IPS-NIHi7 (cell line): ENCODE measurements at regions not wholly inside any gene's neighbourhood (a gene's known extent, or its start where the extent isn't known, plus 50 kb on each side); places are given as distances from the start of the nearest gene placed in this dataset.

Source experiments
- DNase-seq: peaks from one replicate; pipeline ENCODE4 v3.0.0; 2012; ENCODE audit warnings: mixed read lengths; ENCODE audit errors: extremely low spot score

- DNase-seq = no peak
Measured at GRCh38 chr1:207971331-207972219, 60.6 kb upstream of the CD34 start.

- no peak for DNase-seq
Measured at GRCh38 chr1:207970329-207971233, 59.7 kb upstream of the CD34 start.

- no peak for DNase-seq
Measured at GRCh38 chr1:207969528-207969927, 58.6 kb upstream of the CD34 start.

GRCh38 chr1:207968521-207969009 is 57.6 kb upstream of the CD34 start:
- DNase-seq = no peak

- DNase-seq = no peak
Measured at GRCh38 chr1:207967703-207968102, 56.8 kb upstream of the CD34 start.

GRCh38 chr1:207966521-207966920 is 55.6 kb upstream of the CD34 start:
- no peak for DNase-seq

GRCh38 chr1:207965392-207966387 is 54.8 kb upstream of the CD34 start:
- no peak for DNase-seq

GRCh38 chr1:207964195-207964966 is 53.5 kb upstream of the CD34 start:
- no peak for DNase-seq

GRCh38 chr1:207963427-207964194 is 52.7 kb upstream of the CD34 start:
- peak; percentile 97 for DNase-seq

GRCh38 chr1:207962716-207963426 is 51.9 kb upstream of the CD34 start:
- DNase-seq = no peak
